Endothelial cell of umbilical vein (primary cell): ENCODE measurements at regions not wholly inside any gene's neighbourhood (a gene's known extent, or its start where the extent isn't known, plus 50 kb on each side); places are given as distances from the start of the nearest gene placed in this dataset.

Experiments
- BruUV-seq: library from RNA; stranded (reverse); fragments of 400-500 nt; replicated peaks from 2 replicates; lab custom pipeline; 2021; lab: Mats Ljungman, UMichigan
- CTCF ChIA-PET: fragments of 300-600, 350-600 bp; sonication (Branson Sonifier 250); formaldehyde crosslinking; loops from one replicate; lab custom pipeline; 2021; ENCODE audit warnings: antibody characterized with exemption, inconsistent platforms; lab: Charles Lee
- POLR2A ChIA-PET: fragments of 300-600, 350-600 bp; sonication (Branson Sonifier 250); formaldehyde crosslinking; loops from one replicate; lab custom pipeline; 2021; ENCODE audit warnings: antibody characterized with exemption, inconsistent platforms; lab: Charles Lee
- DNase-seq: peaks from one replicate; pipeline ENCODE4 v3.0.0-alpha.2; 2011; ENCODE audit warnings: low read depth, low spot score
- FAIRE-seq: peaks from 2 replicates; lab custom pipeline; 2011; peaks lifted over from hg19 to GRCh38; lab: Jason Lieb, UNC
- H2AFZ ChIP-seq: 2 replicates; pipeline ENCODE4 v1.6.0; 2012; ENCODE audit warnings: low read depth, low read length, control low read depth, inconsistent platforms
- H3K27ac ChIP-seq: 2 replicates; pipeline ENCODE4 v1.5.1; 2011; ENCODE audit warnings: low read depth, mild to moderate bottlenecking, control low read depth, low read length, moderate library complexity; ENCODE audit not compliant: insufficient read depth
- H3K27me3 ChIP-seq, 2 experiments: 2 replicates each; pipeline versions ENCODE4 v1.6.0 to v1.6.1; 2011; ENCODE audit warnings: low read length in 2 of 2, mixed read lengths in 1 of 2; ENCODE audit not compliant: control insufficient read depth in 2 of 2, insufficient read depth in 2 of 2
- H3K36me3 ChIP-seq, 2 experiments: 2 replicates in 1 of 2; 3 replicates in 1 of 2; pipeline ENCODE4 v1.5.1; 2011; ENCODE audit warnings: low read length in 2 of 2, mild to moderate bottlenecking in 1 of 2, moderate library complexity in 1 of 2; ENCODE audit not compliant: control insufficient read depth in 2 of 2, insufficient read depth in 2 of 2; ENCODE audit errors: extremely low read depth in 1 of 2
- H3K4me1 ChIP-seq: 3 replicates; pipeline ENCODE4 v1.5.1; 2011; ENCODE audit warnings: mild to moderate bottlenecking, low read length; ENCODE audit not compliant: control insufficient read depth, insufficient read depth; ENCODE audit errors: extremely low read depth
- H3K4me2 ChIP-seq: 2 replicates; pipeline ENCODE4 v1.6.1; 2011; ENCODE audit warnings: low read length, control low read depth, mixed read lengths; ENCODE audit not compliant: insufficient read depth
- H3K4me3 ChIP-seq, 3 experiments: fragments of 200-600 bp in 1 of 3; sonication (generic), shearing (Covaris generic) in 1 of 3; replicated peaks in 1 of 3; 2 replicates each; pipeline ENCODE4 v1.5.1; 2011 to 2016; ENCODE audit warnings: control low read depth in 3 of 3, low read length in 3 of 3, mild to moderate bottlenecking in 2 of 3, inconsistent platforms in 1 of 3, low read depth in 1 of 3, moderate library complexity in 1 of 3; ENCODE audit not compliant: insufficient read depth in 1 of 3
- H3K79me2 ChIP-seq: 2 replicates; pipeline ENCODE4 v1.6.0; 2012; ENCODE audit warnings: low read length, inconsistent platforms; ENCODE audit not compliant: control insufficient read depth, insufficient read depth
- H3K9ac ChIP-seq: replicated peaks from 2 replicates; pipeline ENCODE3; 2011; ENCODE audit warnings: low read length, control low read depth; ENCODE audit not compliant: insufficient read depth; ENCODE audit errors: extremely low read depth
- H3K9me1 ChIP-seq: replicated peaks from 3 replicates; pipeline ENCODE4 v1.6.0; 2011; ENCODE audit warnings: mild to moderate bottlenecking, low read length; ENCODE audit not compliant: control insufficient read depth, insufficient read depth; ENCODE audit errors: extremely low read depth
- H3K9me3 ChIP-seq: replicated peaks from 2 replicates; pipeline ENCODE4 v1.5.1; 2012; ENCODE audit warnings: low read length, inconsistent platforms; ENCODE audit not compliant: control insufficient read depth, insufficient read depth
- H4K20me1 ChIP-seq: replicated peaks from 2 replicates; pipeline ENCODE3; 2011; ENCODE audit warnings: mild to moderate bottlenecking, low read length; ENCODE audit not compliant: control insufficient read depth, insufficient read depth; ENCODE audit errors: extremely low read depth
- CTCF ChIP-seq, 2 donors: IDR thresholded peaks; 1 replicate in 1 of 2; 2 replicates in 1 of 2; pipeline ENCODE4 v1.5.1; 2011; ENCODE audit warnings: low read length in 2 of 2, mild to moderate bottlenecking in 2 of 2, moderate library complexity in 2 of 2, control low read depth in 1 of 2, inconsistent platforms in 1 of 2, low read depth in 1 of 2; ENCODE audit not compliant: insufficient read depth in 1 of 2; ENCODE audit errors: extremely low read depth in 1 of 2
- EZH2 ChIP-seq: IDR thresholded peaks from 2 replicates; pipeline ENCODE4 v1.6.1; 2012; ENCODE audit warnings: borderline replicate concordance, low read depth, mild to moderate bottlenecking, moderate library complexity, low read length, inconsistent platforms; ENCODE audit not compliant: severe bottlenecking
- FOS ChIP-seq: IDR thresholded peaks from 2 replicates; pipeline ENCODE4 v1.6.1; 2011; ENCODE audit warnings: mild to moderate bottlenecking, low read length, moderate library complexity, borderline replicate concordance; ENCODE audit not compliant: insufficient read depth
- GATA2 ChIP-seq: IDR thresholded peaks from 2 replicates; pipeline ENCODE4 v1.7.0; 2011; ENCODE audit warnings: low read depth, mild to moderate bottlenecking, moderate library complexity, mixed read lengths, low read length; ENCODE audit not compliant: insufficient read length, insufficient read depth
- JUN ChIP-seq: IDR thresholded peaks from 2 replicates; pipeline ENCODE4 v1.6.1; 2011; ENCODE audit warnings: borderline replicate concordance, low read depth; ENCODE audit not compliant: insufficient read length, insufficient read depth
- MAX ChIP-seq: IDR thresholded peaks from 2 replicates; pipeline ENCODE4 v1.6.1; 2011; ENCODE audit not compliant: insufficient read depth, insufficient read length
- MYC ChIP-seq: IDR thresholded peaks from one replicate; pipeline ENCODE4 v1.6.1; 2011; ENCODE audit warnings: mild to moderate bottlenecking, low read depth, low read length
- POLR2A ChIP-seq: IDR thresholded peaks from 2 replicates; pipeline ENCODE4 v1.6.1; 2012; ENCODE audit warnings: low read depth, mild to moderate bottlenecking, control low read depth, low read length
- POLR2AphosphoS5 ChIP-seq: IDR thresholded peaks from 2 replicates; pipeline ENCODE4 v1.6.1; 2012; ENCODE audit warnings: low read depth, mild to moderate bottlenecking, control low read depth, low read length, moderate library complexity; ENCODE audit not compliant: insufficient read depth
- dilution Hi-C: fragments of 300-500 bp; cut with MboI; formaldehyde crosslinking; loops from one replicate; pipeline ENCODE4 v1.15.0; 2019; ENCODE audit warnings: low sequenced_read_pairs; ENCODE audit not compliant: extremely low pct_ligation_motif_present
- intact Hi-C: fragments of 100-400 bp; cut with micrococcal nuclease; formaldehyde crosslinking; loops from one replicate; pipeline ENCODE4 v1.10.0; 2022

GRCh38 chr3:83454353-83454752 is 1504.4 kb upstream of the CADM2 start:
- H4K20me1 ChIP-seq = no peaks in the 10 kb centered on the region
- TF ChIP-seq POLR2A (no peak), CTCF (IDR thresholded peaks at IDR 0.05; ENCODE audit: extremely low read depth in 1 of 2, insufficient read depth in 1 of 2, low read depth in 1 of 2, low read length in 2 of 2) (no peak), EZH2 (no peak), FOS (no peak), MAX (no peak), GATA2 (no peak), MYC (no peak), POLR2AphosphoS5 (no peak), JUN (no peak)
- H3K4me1 ChIP-seq = no peaks in the 10 kb centered on the region
- H2AFZ ChIP-seq = no peak overlapping the region
- H3K36me3 ChIP-seq = no peaks in the 10 kb centered on the region
- no peaks in the 10 kb centered on the region for H3K27me3 ChIP-seq
- no TSS peak for BruUV-seq
- H3K27ac ChIP-seq = no peak overlapping the region
- CTCF ChIA-PET = no interaction called here
- H3K4me3 ChIP-seq = no peak overlapping the region
- intact Hi-C loops (no loop called here), dilution Hi-C loops (no loop called here)
- no peaks in the 10 kb centered on the region for H3K9me1 ChIP-seq
- no peak overlapping the region for H3K4me2 ChIP-seq
- H3K9me3 ChIP-seq = no peaks in the 10 kb centered on the region
- no peak for DNase-seq
- H3K9ac ChIP-seq = no peak overlapping the region
- H3K79me2 ChIP-seq = no peaks in the 10 kb centered on the region
- POLR2A ChIA-PET = no interaction called here
- no peak for FAIRE-seq
